Uterus (tissue), 2 donors: ENCODE measurements at regions not wholly inside any gene's neighbourhood (a gene's known extent, or its start where the extent isn't known, plus 50 kb on each side); places are given as distances from the start of the nearest gene placed in this dataset.

Experiments
- POLR2A ChIP-seq, 2 donors: fragments of 450-650 bp; IDR thresholded peaks; one replicate each; pipeline ENCODE4 v1.6.1; 2016; ENCODE audit warnings: antibody characterized with exemption in 2 of 2, mild to moderate bottlenecking in 1 of 2, moderate library complexity in 1 of 2
- TF ChIP-seq, protein P1 (sequence below), 4 experiments: fragments of 200-600 bp in 2 of 4; fragments of 450-650 bp in 2 of 4; sonication (generic) in 2 of 4; IDR thresholded peaks; one replicate each; pipeline ENCODE4 v1.5.1; 2016 to 2019; ENCODE audit warnings: antibody characterized with exemption in 4 of 4, mild to moderate bottlenecking in 2 of 4, moderate library complexity in 1 of 4

GRCh38 chr5:118486647-118487225, 501.6 kb downstream of the DTWD2 start:
- TF ChIP-seq POLR2A (IDR thresholded peaks at IDR 0.05) = no peak
- TF ChIP-seq, protein P1, sequence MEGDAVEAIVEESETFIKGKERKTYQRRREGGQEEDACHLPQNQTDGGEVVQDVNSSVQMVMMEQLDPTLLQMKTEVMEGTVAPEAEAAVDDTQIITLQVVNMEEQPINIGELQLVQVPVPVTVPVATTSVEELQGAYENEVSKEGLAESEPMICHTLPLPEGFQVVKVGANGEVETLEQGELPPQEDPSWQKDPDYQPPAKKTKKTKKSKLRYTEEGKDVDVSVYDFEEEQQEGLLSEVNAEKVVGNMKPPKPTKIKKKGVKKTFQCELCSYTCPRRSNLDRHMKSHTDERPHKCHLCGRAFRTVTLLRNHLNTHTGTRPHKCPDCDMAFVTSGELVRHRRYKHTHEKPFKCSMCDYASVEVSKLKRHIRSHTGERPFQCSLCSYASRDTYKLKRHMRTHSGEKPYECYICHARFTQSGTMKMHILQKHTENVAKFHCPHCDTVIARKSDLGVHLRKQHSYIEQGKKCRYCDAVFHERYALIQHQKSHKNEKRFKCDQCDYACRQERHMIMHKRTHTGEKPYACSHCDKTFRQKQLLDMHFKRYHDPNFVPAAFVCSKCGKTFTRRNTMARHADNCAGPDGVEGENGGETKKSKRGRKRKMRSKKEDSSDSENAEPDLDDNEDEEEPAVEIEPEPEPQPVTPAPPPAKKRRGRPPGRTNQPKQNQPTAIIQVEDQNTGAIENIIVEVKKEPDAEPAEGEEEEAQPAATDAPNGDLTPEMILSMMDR (IDR thresholded peaks at IDR 0.05) = no peak
